HEK293 (cell line): ENCODE measurements at regions not wholly inside any gene's neighbourhood (a gene's known extent, or its start where the extent isn't known, plus 50 kb on each side); places are given as distances from the start of the nearest gene placed in this dataset.

Experiments used
- CTCF ChIP-seq: fragments of 450-650 bp; formaldehyde crosslinking; IDR thresholded peaks from 2 replicates; pipeline ENCODE4 v1.5.1; 2016; ENCODE audit warnings: missing biosample characterization, missing genetic modification characterization
- HOXC10 ChIP-seq: sonication (generic); formaldehyde crosslinking; IDR thresholded peaks from 2 replicates; pipeline ENCODE4 v1.8.1; 2023; ENCODE audit warnings: mild to moderate bottlenecking, missing genetic modification reagents
- KLF10 ChIP-seq: fragments of 450-650 bp; IDR thresholded peaks from 2 replicates; pipeline ENCODE4 v1.5.1; 2018; ENCODE audit warnings: missing biosample characterization, mild to moderate bottlenecking, missing genetic modification characterization
- PBX3 ChIP-seq: sonication (generic); formaldehyde crosslinking; IDR thresholded peaks from 2 replicates; pipeline ENCODE4 v1.8.1; 2022; ENCODE audit warnings: mild to moderate bottlenecking, moderate library complexity, missing genetic modification reagents
- SP3 ChIP-seq: fragments of 450-650 bp; formaldehyde crosslinking; IDR thresholded peaks from 2 replicates; pipeline ENCODE4 v1.5.1; 2016; ENCODE audit warnings: missing biosample characterization, missing genetic modification characterization
- YY1 ChIP-seq: fragments of 450-650 bp; formaldehyde crosslinking; IDR thresholded peaks from 2 replicates; pipeline ENCODE4 v1.5.1; 2018; ENCODE audit warnings: missing biosample characterization, missing genetic modification characterization
- ZBTB8A ChIP-seq: fragments of 450-650 bp; formaldehyde crosslinking; IDR thresholded peaks from 2 replicates; pipeline ENCODE4 v1.5.1; 2016; ENCODE audit warnings: missing biosample characterization, missing genetic modification characterization
- ZNF10 ChIP-seq: fragments of 450-650 bp; formaldehyde crosslinking; IDR thresholded peaks from 2 replicates; pipeline ENCODE4 v1.5.1; 2017; ENCODE audit warnings: missing biosample characterization, missing genetic modification characterization
- ZNF274 ChIP-seq, 2 experiments: fragments of 200-500 bp in 1 of 2; fragments of 450-650 bp in 1 of 2; sonication (Bioruptor generic) in 1 of 2; formaldehyde crosslinking in 1 of 2; IDR thresholded peaks; 2 replicates each; pipeline versions ENCODE4 v1.5.1 to v1.6.1; 2014 to 2016; ENCODE audit warnings: borderline replicate concordance in 1 of 2, inconsistent platforms in 1 of 2, low read length in 1 of 2, missing biosample characterization in 1 of 2, missing genetic modification characterization in 1 of 2
- ZNF530 ChIP-seq: fragments of 450-650 bp; formaldehyde crosslinking; IDR thresholded peaks from 2 replicates; pipeline ENCODE4 v1.5.1; 2016; ENCODE audit warnings: low read depth, missing biosample characterization, missing genetic modification characterization
- ZNF549 ChIP-seq: fragments of 450-650 bp; IDR thresholded peaks from 2 replicates; pipeline ENCODE4 v1.5.1; 2018; ENCODE audit warnings: missing biosample characterization, missing genetic modification characterization, mild to moderate bottlenecking, inconsistent platforms, moderate library complexity
- ZSCAN16 ChIP-seq: fragments of 450-650 bp; formaldehyde crosslinking; IDR thresholded peaks from 2 replicates; pipeline ENCODE4 v1.5.1; 2016; ENCODE audit warnings: missing biosample characterization, missing genetic modification characterization

GRCh38 chr5:161040818-161041217 is 188.8 kb upstream of the ATP10B start:
- TF ChIP-seq CTCF (no peak), ZSCAN16 (tag by site-specific recombination) (no peak), YY1 (tag by site-specific recombination) (no peak), ZNF530 (tag by site-specific recombination) (no peak), HOXC10 (CRISPR knock-in tag) (no peak), PBX3 (CRISPR knock-in tag) (no peak), KLF10 (tag by site-specific recombination) (no peak), ZBTB8A (tag by site-specific recombination) (no peak), ZNF10 (tag by site-specific recombination) (no peak), SP3 (tag by site-specific recombination) (no peak), ZNF274 (IDR thresholded peaks at IDR 0.05; ENCODE audit: low read length) (no peak), ZNF274 (tag by site-specific recombination; IDR thresholded peaks at IDR 0.05; ENCODE audit: borderline replicate concordance) (no peak), ZNF549 (tag by site-specific recombination) (no peak)
